HEK293 (cell line): ENCODE measurements at regions not wholly inside any gene's neighbourhood (a gene's known extent, or its start where the extent isn't known, plus 50 kb on each side); places are given as distances from the start of the nearest gene placed in this dataset.

ENCODE experiments used
- ATF2 ChIP-seq: fragments of 450-650 bp; formaldehyde crosslinking; IDR thresholded peaks from 2 replicates; pipeline ENCODE4 v1.5.1; 2016; ENCODE audit warnings: missing biosample characterization, missing genetic modification characterization, low read depth
- CTCF ChIP-seq: fragments of 450-650 bp; formaldehyde crosslinking; IDR thresholded peaks from 2 replicates; pipeline ENCODE4 v1.5.1; 2016; ENCODE audit warnings: missing biosample characterization, missing genetic modification characterization
- ZNF350 ChIP-seq: fragments of 450-650 bp; formaldehyde crosslinking; IDR thresholded peaks from 2 replicates; pipeline ENCODE4 v1.5.0; 2017; ENCODE audit warnings: missing biosample characterization, mild to moderate bottlenecking, missing genetic modification characterization
- ZNF530 ChIP-seq: fragments of 450-650 bp; formaldehyde crosslinking; IDR thresholded peaks from 2 replicates; pipeline ENCODE4 v1.5.1; 2016; ENCODE audit warnings: low read depth, missing biosample characterization, missing genetic modification characterization
- ZNF596 ChIP-seq: fragments of 450-650 bp; IDR thresholded peaks from 2 replicates; pipeline ENCODE4 v1.5.0; 2018; ENCODE audit warnings: missing biosample characterization, mild to moderate bottlenecking, missing genetic modification characterization, moderate library complexity
- ZNF629 ChIP-seq: fragments of 450-650 bp; formaldehyde crosslinking; IDR thresholded peaks from 2 replicates; pipeline ENCODE4 v1.5.1; 2017; ENCODE audit warnings: missing biosample characterization, missing genetic modification characterization

- TF ChIP-seq ZNF350, result no peak
- no peak for TF ChIP-seq ATF2 (tag by site-specific recombination)
- TF ChIP-seq CTCF (tag by site-specific recombination), result no peak
- TF ChIP-seq ZNF629 (tag by site-specific recombination), result no peak
- no peak for TF ChIP-seq ZNF596 (tag by site-specific recombination)
- no peak for TF ChIP-seq ZNF530
These were observed 61.4 kb upstream of the SLITRK1 start for GRCh38 chr13:83943530-83944279.
